Activated naive CD8-positive, alpha-beta T cell treated with anti-CD3 and anti-CD28 coated beads, Interleukin-2, amount 50 U/mL, for 24 hours (primary cell): ENCODE measurements at regions not wholly inside any gene's neighbourhood (a gene's known extent, or its start where the extent isn't known, plus 50 kb on each side); places are given as distances from the start of the nearest gene placed in this dataset.

ENCODE experiments used
- ATAC-seq: fragments of 150-1000 bp; cut with Tn5 transposase; one replicate; pipeline ENCODE4 v1.10.0; 2021
- DNase-seq: peaks from one replicate; pipeline ENCODE4 v3.0.0; 2021
- H3K27ac Mint-ChIP-seq: one replicate; pipeline ENCODE4 v1.8.0; 2021; ENCODE audit warnings: mild to moderate bottlenecking, mixed read lengths
- H3K27me3 Mint-ChIP-seq: one replicate; pipeline ENCODE4 v1.8.0; 2021; ENCODE audit warnings: mixed read lengths
- H3K36me3 Mint-ChIP-seq: one replicate; pipeline ENCODE4 v1.8.0; 2021; ENCODE audit warnings: low read depth, mixed read lengths
- H3K4me1 Mint-ChIP-seq: one replicate; pipeline ENCODE4 v1.8.0; 2021; ENCODE audit warnings: mixed read lengths
- H3K4me3 Mint-ChIP-seq: one replicate; pipeline ENCODE4 v1.8.0; 2021; ENCODE audit warnings: mild to moderate bottlenecking, moderate library complexity, mixed read lengths
- H3K9me3 Mint-ChIP-seq: one replicate; pipeline ENCODE4 v1.8.0; 2021; ENCODE audit warnings: mixed read lengths

- H3K4me3 Mint-ChIP-seq: no peak overlapping the region
- H3K36me3 Mint-ChIP-seq: no peaks in the 10 kb centered on the region
- H3K9me3 Mint-ChIP-seq: no peaks in the 10 kb centered on the region
- no peaks in the 10 kb centered on the region for H3K4me1 Mint-ChIP-seq
- no peak overlapping the region for H3K27ac Mint-ChIP-seq
- DNase-seq: no peak
- H3K27me3 Mint-ChIP-seq: no peaks in the 10 kb centered on the region
- no peak for ATAC-seq
Measured at GRCh38 chr2:20541651-20542050, 94.8 kb downstream of the RHOB start.

GRCh38 chr2:20542269-20542668, 95.4 kb downstream of the RHOB start:
- Mint-ChIP-seq H3K36me3 (no peaks in the 10 kb centered on the region), H3K4me3 (no peak overlapping the region), H3K27me3 (no peaks in the 10 kb centered on the region), H3K9me3 (no peaks in the 10 kb centered on the region), H3K27ac (no peak overlapping the region), H3K4me1 (no peaks in the 10 kb centered on the region)
- DNase-seq: no peak
- ATAC-seq: no peak

- Mint-ChIP-seq H3K9me3 (no peaks in the 10 kb centered on the region), H3K27me3 (no peaks in the 10 kb centered on the region), H3K4me1 (no peaks in the 10 kb centered on the region), H3K4me3 (no peak overlapping the region), H3K36me3 (no peaks in the 10 kb centered on the region), H3K27ac (no peak overlapping the region)
- ATAC-seq: no peak
- DNase-seq: no peak
Measured at GRCh38 chr2:20542746-20543468, 96.0 kb downstream of the RHOB start.

- H3K36me3 Mint-ChIP-seq: no peaks in the 10 kb centered on the region
- no peak for ATAC-seq
- no peaks in the 10 kb centered on the region for H3K4me1 Mint-ChIP-seq
- no peaks in the 10 kb centered on the region for H3K27me3 Mint-ChIP-seq
- no peak overlapping the region for H3K27ac Mint-ChIP-seq
- DNase-seq: no peak
- no peaks in the 10 kb centered on the region for H3K9me3 Mint-ChIP-seq
- no peak overlapping the region for H3K4me3 Mint-ChIP-seq
Measured at GRCh38 chr2:20543469-20544152, 96.7 kb downstream of the RHOB start.

- H3K9me3 Mint-ChIP-seq: no peaks in the 10 kb centered on the region
- no peaks in the 10 kb centered on the region for H3K4me1 Mint-ChIP-seq
- H3K27ac Mint-ChIP-seq: no peak overlapping the region
- no peaks in the 10 kb centered on the region for H3K27me3 Mint-ChIP-seq
- no peak overlapping the region for H3K4me3 Mint-ChIP-seq
- no peak for ATAC-seq
- no peaks in the 10 kb centered on the region for H3K36me3 Mint-ChIP-seq
- no peak for DNase-seq
Measured at GRCh38 chr2:20544153-20544747, 97.4 kb downstream of the RHOB start.

GRCh38 chr2:20549144-20549543, 101.8 kb downstream of the HS1BP3 start:
- H3K4me3 Mint-ChIP-seq: no peak overlapping the region
- no peak for DNase-seq
- H3K9me3 Mint-ChIP-seq: no peaks in the 10 kb centered on the region
- no peaks in the 10 kb centered on the region for H3K4me1 Mint-ChIP-seq
- H3K27me3 Mint-ChIP-seq: no peaks in the 10 kb centered on the region
- H3K27ac Mint-ChIP-seq: no peak overlapping the region
- ATAC-seq: no peak
- H3K36me3 Mint-ChIP-seq: no peaks in the 10 kb centered on the region

- Mint-ChIP-seq H3K27ac (no peak overlapping the region), H3K4me1 (no peaks in the 10 kb centered on the region), H3K27me3 (no peaks in the 10 kb centered on the region), H3K36me3 (no peaks in the 10 kb centered on the region), H3K4me3 (no peak overlapping the region), H3K9me3 (no peaks in the 10 kb centered on the region)
- ATAC-seq: no peak
- DNase-seq: no peak
Measured at GRCh38 chr2:20549691-20550348, 101.1 kb downstream of the HS1BP3 start.

GRCh38 chr2:20551260-20551944, 99.5 kb downstream of the HS1BP3 start:
- no peaks in the 10 kb centered on the region for H3K36me3 Mint-ChIP-seq

GRCh38 chr2:20551945-20552328, 99.0 kb downstream of the HS1BP3 start:
- DNase-seq: no peak
- Mint-ChIP-seq H3K9me3 (no peaks in the 10 kb centered on the region), H3K4me3 (no peak overlapping the region), H3K36me3 (no peaks in the 10 kb centered on the region), H3K27me3 (no peaks in the 10 kb centered on the region), H3K27ac (no peak overlapping the region), H3K4me1 (no peaks in the 10 kb centered on the region)
- ATAC-seq: no peak

More at GRCh38 chr2:20551260-20551944, 99.5 kb downstream of the HS1BP3 start:
- no peak for DNase-seq
- Mint-ChIP-seq H3K4me1 (no peaks in the 10 kb centered on the region), H3K27ac (no peak overlapping the region), H3K27me3 (no peaks in the 10 kb centered on the region), H3K9me3 (no peaks in the 10 kb centered on the region), H3K4me3 (no peak overlapping the region)
- ATAC-seq: no peak

GRCh38 chr2:20552847-20553246, 98.1 kb downstream of the HS1BP3 start:
- Mint-ChIP-seq H3K27me3 (no peaks in the 10 kb centered on the region), H3K36me3 (no peaks in the 10 kb centered on the region), H3K27ac (no peak overlapping the region), H3K4me1 (no peaks in the 10 kb centered on the region), H3K4me3 (no peak overlapping the region), H3K9me3 (no peaks in the 10 kb centered on the region)
- DNase-seq (no peak), ATAC-seq (no peak)

GRCh38 chr2:20553580-20553979, 97.3 kb downstream of the HS1BP3 start:
- H3K4me1 Mint-ChIP-seq: no peaks in the 10 kb centered on the region

GRCh38 chr2:20555954-20556353, 94.9 kb downstream of the HS1BP3 start:
- H3K4me1 Mint-ChIP-seq: no peaks in the 10 kb centered on the region
- DNase-seq: no peak
- H3K27ac Mint-ChIP-seq: no peak overlapping the region
- no peaks in the 10 kb centered on the region for H3K36me3 Mint-ChIP-seq
- H3K27me3 Mint-ChIP-seq: no peaks in the 10 kb centered on the region
- H3K9me3 Mint-ChIP-seq: no peaks in the 10 kb centered on the region
- no peak for ATAC-seq
- no peak overlapping the region for H3K4me3 Mint-ChIP-seq

More at GRCh38 chr2:20553580-20553979, 97.3 kb downstream of the HS1BP3 start:
- no peaks in the 10 kb centered on the region for H3K9me3 Mint-ChIP-seq
- no peaks in the 10 kb centered on the region for H3K36me3 Mint-ChIP-seq
- no peak overlapping the region for H3K4me3 Mint-ChIP-seq
- no peaks in the 10 kb centered on the region for H3K27me3 Mint-ChIP-seq
- ATAC-seq (no peak), DNase-seq (no peak)
- no peak overlapping the region for H3K27ac Mint-ChIP-seq

- H3K4me1 Mint-ChIP-seq: peaks cover 5% of the 10 kb centered on the region
- no peak overlapping the region for H3K27ac Mint-ChIP-seq
- H3K27me3 Mint-ChIP-seq: no peaks in the 10 kb centered on the region
- no peaks in the 10 kb centered on the region for H3K9me3 Mint-ChIP-seq
- ATAC-seq: no peak
- H3K4me3 Mint-ChIP-seq: no peak overlapping the region
- no peaks in the 10 kb centered on the region for H3K36me3 Mint-ChIP-seq
- no peak for DNase-seq
Measured at GRCh38 chr2:20556756-20557155, 94.1 kb downstream of the HS1BP3 start.

GRCh38 chr2:20557226-20557625, 93.7 kb downstream of the HS1BP3 start:
- no peak overlapping the region for H3K27ac Mint-ChIP-seq
- no peaks in the 10 kb centered on the region for H3K27me3 Mint-ChIP-seq
- ATAC-seq: no peak
- H3K4me3 Mint-ChIP-seq: no peak overlapping the region
- H3K9me3 Mint-ChIP-seq: no peaks in the 10 kb centered on the region
- no peaks in the 10 kb centered on the region for H3K36me3 Mint-ChIP-seq
- peaks cover 5% of the 10 kb centered on the region for H3K4me1 Mint-ChIP-seq
- DNase-seq: no peak
